HepG2 (cell line): ENCODE measurements at regions not wholly inside any gene's neighbourhood (a gene's known extent, or its start where the extent isn't known, plus 50 kb on each side); places are given as distances from the start of the nearest gene placed in this dataset.

Experiments used
- CBX1 ChIP-seq: IDR thresholded peaks from one replicate; pipeline ENCODE4 v1.6.1; 2016; ENCODE audit warnings: antibody characterized with exemption, low read depth
- SP140L ChIP-seq: sonication (generic); formaldehyde crosslinking; IDR thresholded peaks from 2 replicates; pipeline ENCODE4 v1.4.0; 2020; ENCODE audit warnings: missing genetic modification reagents, borderline replicate concordance
- ZFP90 ChIP-seq: sonication (generic); formaldehyde crosslinking; IDR thresholded peaks from 2 replicates; pipeline ENCODE4 v1.8.0; 2022; ENCODE audit warnings: missing genetic modification reagents, mild to moderate bottlenecking, inconsistent platforms, borderline replicate concordance
- ZNF431 ChIP-seq: sonication (generic); formaldehyde crosslinking; IDR thresholded peaks from 2 replicates; pipeline ENCODE4 v1.9.0; 2022; ENCODE audit warnings: missing genetic modification reagents, low read depth, mild to moderate bottlenecking, borderline replicate concordance
- TF ChIP-seq, protein P1 (sequence below): sonication (generic); formaldehyde crosslinking; IDR thresholded peaks from 2 replicates; pipeline ENCODE4 v1.5.0; 2020; ENCODE audit warnings: missing genetic modification reagents
- TF ChIP-seq, protein P2 (sequence below): sonication (generic); IDR thresholded peaks from 2 replicates; pipeline ENCODE4 v1.6.1; 2016; ENCODE audit warnings: low read depth, borderline replicate concordance

DNA sequence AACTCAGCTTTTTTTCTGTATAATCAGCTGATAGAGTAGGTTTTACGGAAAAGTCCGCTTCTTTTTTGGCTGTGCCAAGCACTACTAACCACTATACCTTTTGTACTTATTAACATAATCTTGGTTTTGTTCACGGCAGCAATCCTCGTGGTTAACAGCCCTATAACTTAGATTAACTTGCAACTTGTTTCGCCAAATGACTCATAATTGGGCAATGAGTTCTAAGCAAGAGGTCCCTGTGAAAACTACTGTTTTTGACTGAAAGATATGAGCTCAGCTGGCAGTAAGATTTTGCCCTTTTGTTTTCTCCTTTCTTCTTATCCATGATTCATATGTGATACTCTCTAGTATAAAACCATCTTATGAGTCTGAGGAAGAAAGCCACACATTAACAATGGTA is 345.0 kb upstream of the PCDH15 start:
- TF ChIP-seq ZNF431, result no peak
- TF ChIP-seq, protein P1, sequence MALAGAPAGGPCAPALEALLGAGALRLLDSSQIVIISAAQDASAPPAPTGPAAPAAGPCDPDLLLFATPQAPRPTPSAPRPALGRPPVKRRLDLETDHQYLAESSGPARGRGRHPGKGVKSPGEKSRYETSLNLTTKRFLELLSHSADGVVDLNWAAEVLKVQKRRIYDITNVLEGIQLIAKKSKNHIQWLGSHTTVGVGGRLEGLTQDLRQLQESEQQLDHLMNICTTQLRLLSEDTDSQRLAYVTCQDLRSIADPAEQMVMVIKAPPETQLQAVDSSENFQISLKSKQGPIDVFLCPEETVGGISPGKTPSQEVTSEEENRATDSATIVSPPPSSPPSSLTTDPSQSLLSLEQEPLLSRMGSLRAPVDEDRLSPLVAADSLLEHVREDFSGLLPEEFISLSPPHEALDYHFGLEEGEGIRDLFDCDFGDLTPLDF (CRISPR knock-in tag), result no peak
- no peak for TF ChIP-seq ZFP90 (CRISPR knock-in tag)
- TF ChIP-seq, protein P2, sequence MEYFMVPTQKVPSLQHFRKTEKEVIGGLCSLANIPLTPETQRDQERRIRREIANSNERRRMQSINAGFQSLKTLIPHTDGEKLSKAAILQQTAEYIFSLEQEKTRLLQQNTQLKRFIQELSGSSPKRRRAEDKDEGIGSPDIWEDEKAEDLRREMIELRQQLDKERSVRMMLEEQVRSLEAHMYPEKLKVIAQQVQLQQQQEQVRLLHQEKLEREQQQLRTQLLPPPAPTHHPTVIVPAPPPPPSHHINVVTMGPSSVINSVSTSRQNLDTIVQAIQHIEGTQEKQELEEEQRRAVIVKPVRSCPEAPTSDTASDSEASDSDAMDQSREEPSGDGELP, result no peak
- no peak for TF ChIP-seq CBX1
- no peak for TF ChIP-seq SP140L (CRISPR knock-in tag)
